ENCODE measurements at regions not wholly inside any gene's neighbourhood (a gene's known extent, or its start where the extent isn't known, plus 50 kb on each side); places are given as distances from the start of the nearest gene placed in this dataset.

DNA sequence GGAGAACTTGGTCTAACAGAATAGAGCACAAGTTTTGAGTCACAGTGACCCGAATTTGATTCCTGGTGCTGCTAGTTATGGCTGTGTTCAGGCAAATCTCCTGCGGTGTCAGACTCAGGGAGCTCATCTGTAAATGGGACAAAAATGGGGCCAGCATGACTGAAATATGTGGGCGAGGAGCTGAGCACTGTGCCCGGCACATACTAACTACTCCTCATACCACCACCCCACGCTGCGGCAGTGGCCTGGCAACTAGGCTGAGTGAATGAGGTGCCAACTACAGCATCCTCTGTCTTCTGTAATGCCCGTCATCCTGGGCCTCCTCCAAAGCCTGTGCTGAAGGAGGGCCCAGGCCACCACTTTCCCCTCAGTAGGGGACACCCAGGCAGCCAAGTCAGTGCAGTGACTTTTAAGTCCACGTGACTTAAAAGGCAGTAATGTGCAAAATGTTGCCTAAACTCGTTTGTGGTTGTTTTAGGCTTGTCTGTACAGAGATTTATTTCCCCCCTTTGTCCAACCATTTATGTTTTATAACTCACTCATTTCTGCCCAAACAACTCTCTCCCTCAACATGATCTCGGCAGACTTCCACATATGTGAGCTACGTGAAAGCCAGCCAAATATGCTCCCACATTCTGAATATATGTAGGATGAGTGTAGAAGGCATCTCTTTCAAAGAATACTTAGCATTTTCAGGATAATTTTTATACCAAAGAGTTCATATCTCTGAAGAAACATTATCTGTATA, 773.7 kb downstream of the TSN start:
- Histone ChIP-seq H3K4me3 (ENCODE audit: low read length) (no peak overlapping the region), H3K79me2 (ENCODE audit: control insufficient read depth, low read length) (no peaks in the 10 kb centered on the region), H3F3A (ENCODE audit: control insufficient read depth, insufficient read depth) (no peaks in the 10 kb centered on the region), H3K4me1 (ENCODE audit: control insufficient read depth, low read length) (no peaks in the 10 kb centered on the region), H3K27me3 (ENCODE audit: control insufficient read depth, low read length) (no peaks in the 10 kb centered on the region), H3K9me3 (ENCODE audit: control insufficient read depth, insufficient read depth, low read length) (no peaks in the 10 kb centered on the region), H3K9me2 (replicated peaks; ENCODE audit: control insufficient read depth, low read length) (no peaks in the 10 kb centered on the region), H4K20me1 (ENCODE audit: control insufficient read depth, insufficient read depth, low read depth, low read length) (no peaks in the 10 kb centered on the region), H3K4me2 (ENCODE audit: low read length) (no peak overlapping the region), H3K36me3 (ENCODE audit: control insufficient read depth, low read length) (no peaks in the 10 kb centered on the region), H3K27ac (ENCODE audit: low read depth, low read length) (no peak overlapping the region)
- TF ChIP-seq EZH2phosphoT487 (IDR thresholded peaks at IDR 0.05; ENCODE audit: borderline replicate concordance, low read length): no peak
- TF ChIP-seq, protein P1, sequence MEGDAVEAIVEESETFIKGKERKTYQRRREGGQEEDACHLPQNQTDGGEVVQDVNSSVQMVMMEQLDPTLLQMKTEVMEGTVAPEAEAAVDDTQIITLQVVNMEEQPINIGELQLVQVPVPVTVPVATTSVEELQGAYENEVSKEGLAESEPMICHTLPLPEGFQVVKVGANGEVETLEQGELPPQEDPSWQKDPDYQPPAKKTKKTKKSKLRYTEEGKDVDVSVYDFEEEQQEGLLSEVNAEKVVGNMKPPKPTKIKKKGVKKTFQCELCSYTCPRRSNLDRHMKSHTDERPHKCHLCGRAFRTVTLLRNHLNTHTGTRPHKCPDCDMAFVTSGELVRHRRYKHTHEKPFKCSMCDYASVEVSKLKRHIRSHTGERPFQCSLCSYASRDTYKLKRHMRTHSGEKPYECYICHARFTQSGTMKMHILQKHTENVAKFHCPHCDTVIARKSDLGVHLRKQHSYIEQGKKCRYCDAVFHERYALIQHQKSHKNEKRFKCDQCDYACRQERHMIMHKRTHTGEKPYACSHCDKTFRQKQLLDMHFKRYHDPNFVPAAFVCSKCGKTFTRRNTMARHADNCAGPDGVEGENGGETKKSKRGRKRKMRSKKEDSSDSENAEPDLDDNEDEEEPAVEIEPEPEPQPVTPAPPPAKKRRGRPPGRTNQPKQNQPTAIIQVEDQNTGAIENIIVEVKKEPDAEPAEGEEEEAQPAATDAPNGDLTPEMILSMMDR (IDR thresholded peaks at IDR 0.05; ENCODE audit: low read depth, low read length, poor library complexity, severe bottlenecking): no peak

DNA sequence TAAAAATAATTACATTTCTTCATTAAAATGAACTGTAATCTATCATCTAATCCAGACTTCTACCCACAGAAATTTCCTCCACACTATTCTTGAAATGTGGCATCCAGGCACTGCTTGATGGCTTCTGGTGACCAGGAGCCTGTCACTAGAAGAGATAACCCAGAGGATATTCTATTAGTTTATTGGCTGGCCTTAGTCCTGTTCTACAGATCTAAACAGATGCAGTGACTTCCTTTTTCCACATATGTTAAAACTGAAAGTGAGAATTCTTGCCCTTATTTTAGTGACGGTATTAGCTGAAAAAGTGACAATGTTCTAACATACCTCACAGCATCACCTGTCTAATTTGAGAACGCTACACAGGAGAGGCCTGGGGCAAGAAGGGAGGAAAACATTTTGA, 775.4 kb downstream of the TSN start:
- no peak for TF ChIP-seq EZH2phosphoT487 (IDR thresholded peaks at IDR 0.05; ENCODE audit: borderline replicate concordance, low read length)
- TF ChIP-seq, protein P1 (IDR thresholded peaks at IDR 0.05; ENCODE audit: low read depth, low read length, poor library complexity, severe bottlenecking): no peak
- H3K4me1 ChIP-seq (ENCODE audit: control insufficient read depth, low read length): no peaks in the 10 kb centered on the region
- H3K9me2 ChIP-seq (replicated peaks; ENCODE audit: control insufficient read depth, low read length): no peaks in the 10 kb centered on the region
- no peaks in the 10 kb centered on the region for H4K20me1 ChIP-seq (ENCODE audit: control insufficient read depth, insufficient read depth, low read depth, low read length)
- no peaks in the 10 kb centered on the region for H3K36me3 ChIP-seq (ENCODE audit: control insufficient read depth, low read length)
- no peak overlapping the region for H3K27ac ChIP-seq (ENCODE audit: low read depth, low read length)
- no peaks in the 10 kb centered on the region for H3K79me2 ChIP-seq (ENCODE audit: control insufficient read depth, low read length)
- H3K4me3 ChIP-seq (ENCODE audit: low read length): no peak overlapping the region
- no peaks in the 10 kb centered on the region for H3K9me3 ChIP-seq (ENCODE audit: control insufficient read depth, insufficient read depth, low read length)
- H3K27me3 ChIP-seq (ENCODE audit: control insufficient read depth, low read length): no peaks in the 10 kb centered on the region
- no peaks in the 10 kb centered on the region for H3F3A ChIP-seq (ENCODE audit: control insufficient read depth, insufficient read depth)
- no peak overlapping the region for H3K4me2 ChIP-seq (ENCODE audit: low read length)

DNA sequence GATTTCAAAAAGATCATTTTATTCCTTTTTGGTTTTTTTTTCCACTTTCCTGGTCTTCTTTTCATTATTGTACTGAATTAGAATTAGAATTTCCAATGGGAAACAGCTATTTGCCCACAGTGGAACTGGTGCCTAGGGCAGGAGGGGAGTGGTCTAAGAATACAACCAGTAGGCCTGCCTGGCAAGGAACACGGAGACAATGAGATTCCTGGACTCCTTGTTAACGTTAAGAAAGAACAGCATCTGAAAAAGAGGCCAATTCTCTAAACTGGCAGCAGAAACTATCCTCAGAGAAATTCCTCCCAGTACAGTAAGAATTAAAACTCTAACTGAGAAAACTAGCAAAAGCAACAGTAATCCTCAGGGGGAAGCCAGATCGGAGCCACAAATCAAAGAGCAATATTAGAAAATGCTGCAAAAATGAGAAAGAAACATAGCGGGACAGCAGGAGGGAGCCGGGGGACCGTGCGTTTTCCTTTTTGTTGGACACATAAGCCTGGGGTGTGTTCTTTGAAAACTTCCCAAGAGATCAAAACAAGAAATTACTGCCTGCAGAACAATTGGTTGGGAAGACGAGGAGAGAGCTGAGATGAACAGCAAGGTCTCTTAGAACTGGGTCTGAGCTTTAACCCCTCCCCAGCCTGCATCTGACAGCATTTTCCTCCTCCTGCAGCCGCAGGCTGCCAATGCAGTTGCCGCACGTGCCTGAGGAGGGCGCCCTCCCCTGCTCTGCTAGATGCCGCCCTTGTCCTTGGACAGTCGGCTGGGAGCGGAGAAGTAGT, 776.0 kb downstream of the TSN start:
- Histone ChIP-seq H3K9me3 (ENCODE audit: control insufficient read depth, insufficient read depth, low read length) (no peaks in the 10 kb centered on the region), H3K9me2 (replicated peaks; ENCODE audit: control insufficient read depth, low read length) (no peaks in the 10 kb centered on the region), H3K4me2 (ENCODE audit: low read length) (no peak overlapping the region), H4K20me1 (ENCODE audit: control insufficient read depth, insufficient read depth, low read depth, low read length) (no peaks in the 10 kb centered on the region), H3K4me1 (ENCODE audit: control insufficient read depth, low read length) (no peaks in the 10 kb centered on the region), H3K36me3 (ENCODE audit: control insufficient read depth, low read length) (no peaks in the 10 kb centered on the region), H3K27me3 (ENCODE audit: control insufficient read depth, low read length) (no peaks in the 10 kb centered on the region), H3K27ac (ENCODE audit: low read depth, low read length) (no peak overlapping the region), H3F3A (ENCODE audit: control insufficient read depth, insufficient read depth) (no peaks in the 10 kb centered on the region), H3K4me3 (ENCODE audit: low read length) (no peak overlapping the region), H3K79me2 (ENCODE audit: control insufficient read depth, low read length) (no peaks in the 10 kb centered on the region)
- no peak for TF ChIP-seq EZH2phosphoT487 (IDR thresholded peaks at IDR 0.05; ENCODE audit: borderline replicate concordance, low read length)
- TF ChIP-seq, protein P1 (IDR thresholded peaks at IDR 0.05; ENCODE audit: low read depth, low read length, poor library complexity, severe bottlenecking): peak; percentile 14
